ENCODE measurements at regions not wholly inside any gene's neighbourhood (a gene's known extent, or its start where the extent isn't known, plus 50 kb on each side); places are given as distances from the start of the nearest gene placed in this dataset.

GRCh38 chr18:75582940-75583339 lies 155.4 kb upstream of the SMIM21 start:
- intact Hi-C loops (cut with micrococcal nuclease; ENCODE audit: unreplicated experiment) = no loop called here
- Histone ChIP-seq H3K27me3 (ENCODE audit: insufficient read depth, low read depth) (peaks cover 24% of the 10 kb centered on the region), H3K36me3 (ENCODE audit: low read depth) (no peaks in the 10 kb centered on the region), H3K4me1 (replicated peaks; ENCODE audit: insufficient read depth) (no peaks in the 10 kb centered on the region), H3F3A (ENCODE audit: insufficient read depth, low read depth) (no peaks in the 10 kb centered on the region), H3K9me3 (ENCODE audit: insufficient read depth, low read depth) (no peaks in the 10 kb centered on the region), H3K9me2 (ENCODE audit: insufficient read depth) (no peaks in the 10 kb centered on the region), H2AFZ (no peak overlapping the region), H4K20me1 (ENCODE audit: insufficient read depth) (no peaks in the 10 kb centered on the region), H3K4me3 (no peak overlapping the region), H3K79me2 (ENCODE audit: low read depth) (no peaks in the 10 kb centered on the region), H3K27ac (no peak overlapping the region), H3K4me2 (no peak overlapping the region)
- POLR2A ChIA-PET (ENCODE audit: unreplicated experiment) = no interaction called here
- no peak for DNase-seq
- CTCF ChIA-PET = no interaction called here
- TF ChIP-seq, protein P1, sequence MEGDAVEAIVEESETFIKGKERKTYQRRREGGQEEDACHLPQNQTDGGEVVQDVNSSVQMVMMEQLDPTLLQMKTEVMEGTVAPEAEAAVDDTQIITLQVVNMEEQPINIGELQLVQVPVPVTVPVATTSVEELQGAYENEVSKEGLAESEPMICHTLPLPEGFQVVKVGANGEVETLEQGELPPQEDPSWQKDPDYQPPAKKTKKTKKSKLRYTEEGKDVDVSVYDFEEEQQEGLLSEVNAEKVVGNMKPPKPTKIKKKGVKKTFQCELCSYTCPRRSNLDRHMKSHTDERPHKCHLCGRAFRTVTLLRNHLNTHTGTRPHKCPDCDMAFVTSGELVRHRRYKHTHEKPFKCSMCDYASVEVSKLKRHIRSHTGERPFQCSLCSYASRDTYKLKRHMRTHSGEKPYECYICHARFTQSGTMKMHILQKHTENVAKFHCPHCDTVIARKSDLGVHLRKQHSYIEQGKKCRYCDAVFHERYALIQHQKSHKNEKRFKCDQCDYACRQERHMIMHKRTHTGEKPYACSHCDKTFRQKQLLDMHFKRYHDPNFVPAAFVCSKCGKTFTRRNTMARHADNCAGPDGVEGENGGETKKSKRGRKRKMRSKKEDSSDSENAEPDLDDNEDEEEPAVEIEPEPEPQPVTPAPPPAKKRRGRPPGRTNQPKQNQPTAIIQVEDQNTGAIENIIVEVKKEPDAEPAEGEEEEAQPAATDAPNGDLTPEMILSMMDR (conservative IDR thresholded peaks at IDR 0.05) = no peak
- TF ChIP-seq EZH2 (IDR thresholded peaks at IDR 0.05; ENCODE audit: low read depth) = no peak
- BruUV-seq (replicated peaks) = no TSS peak

DNA sequence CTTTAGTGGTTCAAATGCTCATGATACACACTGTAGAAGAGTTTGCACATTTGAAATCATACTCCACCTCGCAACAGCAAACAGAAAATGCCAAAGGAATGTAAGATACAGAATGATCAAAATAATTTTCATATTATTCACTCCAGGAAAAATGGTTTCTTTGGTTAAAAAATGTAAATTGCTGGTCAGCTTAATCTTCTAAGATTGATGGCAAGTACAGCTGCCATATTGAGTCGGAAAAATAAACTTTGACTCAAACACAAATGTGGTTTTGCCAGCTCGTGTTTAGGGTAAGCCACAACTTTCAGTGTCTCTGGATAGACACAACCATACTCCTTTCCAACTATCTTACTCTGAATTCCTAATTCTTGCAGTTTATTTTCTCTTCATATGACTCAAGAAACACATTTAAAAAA lies 154.9 kb upstream of the SMIM21 start:
- no peaks in the 10 kb centered on the region for H3K36me3 ChIP-seq (ENCODE audit: low read depth)
- TF ChIP-seq EZH2 (IDR thresholded peaks at IDR 0.05; ENCODE audit: low read depth) = no peak
- TF ChIP-seq, protein P1 (conservative IDR thresholded peaks at IDR 0.05) = no peak
- H3K4me1 ChIP-seq (replicated peaks; ENCODE audit: insufficient read depth) = no peaks in the 10 kb centered on the region
- POLR2A ChIA-PET (ENCODE audit: unreplicated experiment) = no interaction called here
- H4K20me1 ChIP-seq (ENCODE audit: insufficient read depth) = no peaks in the 10 kb centered on the region
- H3F3A ChIP-seq (ENCODE audit: insufficient read depth, low read depth) = no peaks in the 10 kb centered on the region
- CTCF ChIA-PET = no interaction called here
- BruUV-seq (replicated peaks) = no TSS peak
- H3K4me3 ChIP-seq = no peak overlapping the region
- H3K27ac ChIP-seq = no peak overlapping the region
- no peak overlapping the region for H3K4me2 ChIP-seq
- H3K27me3 ChIP-seq (ENCODE audit: insufficient read depth, low read depth) = peaks cover 24% of the 10 kb centered on the region
- intact Hi-C loops (cut with micrococcal nuclease; ENCODE audit: unreplicated experiment) = no loop called here
- H2AFZ ChIP-seq = no peak overlapping the region
- H3K9me3 ChIP-seq (ENCODE audit: insufficient read depth, low read depth) = no peaks in the 10 kb centered on the region
- no peaks in the 10 kb centered on the region for H3K79me2 ChIP-seq (ENCODE audit: low read depth)
- DNase-seq = no peak
- no peaks in the 10 kb centered on the region for H3K9me2 ChIP-seq (ENCODE audit: insufficient read depth)

- Histone ChIP-seq H2AFZ (no peak overlapping the region), H3K79me2 (ENCODE audit: low read depth) (no peaks in the 10 kb centered on the region), H3K9me2 (ENCODE audit: insufficient read depth) (no peaks in the 10 kb centered on the region), H4K20me1 (ENCODE audit: insufficient read depth) (no peaks in the 10 kb centered on the region), H3F3A (ENCODE audit: insufficient read depth, low read depth) (no peaks in the 10 kb centered on the region), H3K4me1 (replicated peaks; ENCODE audit: insufficient read depth) (no peaks in the 10 kb centered on the region), H3K27me3 (ENCODE audit: insufficient read depth, low read depth) (peaks cover 20% of the 10 kb centered on the region), H3K4me2 (no peak overlapping the region), H3K27ac (no peak overlapping the region), H3K36me3 (ENCODE audit: low read depth) (no peaks in the 10 kb centered on the region), H3K4me3 (no peak overlapping the region), H3K9me3 (ENCODE audit: insufficient read depth, low read depth) (no peaks in the 10 kb centered on the region)
- no peak for DNase-seq
- ChIA-PET POLR2A (ENCODE audit: unreplicated experiment) (no interaction called here), CTCF (no interaction called here)
- BruUV-seq (replicated peaks) = no TSS peak
- intact Hi-C loops (cut with micrococcal nuclease; ENCODE audit: unreplicated experiment) = no loop called here
- no peak for TF ChIP-seq EZH2 (IDR thresholded peaks at IDR 0.05; ENCODE audit: low read depth)
- TF ChIP-seq, protein P1 (conservative IDR thresholded peaks at IDR 0.05) = no peak
These were observed 154.0 kb upstream of the SMIM21 start for GRCh38 chr18:75581336-75582131.
